NT2/D1 (cell line): ENCODE measurements at regions not wholly inside any gene's neighbourhood (a gene's known extent, or its start where the extent isn't known, plus 50 kb on each side); places are given as distances from the start of the nearest gene placed in this dataset.

ENCODE experiments used
- DNase-seq: peaks from one replicate; pipeline ENCODE4 v3.0.0-alpha.2; 2011; ENCODE audit warnings: low read depth, low spot score
- H3K27me3 ChIP-seq: 2 replicates; pipeline ENCODE4 v1.6.0; 2011; ENCODE audit warnings: mild to moderate bottlenecking; ENCODE audit not compliant: insufficient read length, insufficient read depth
- H3K36me3 ChIP-seq: 2 replicates; pipeline ENCODE4 v1.6.1; 2011; ENCODE audit warnings: mild to moderate bottlenecking, low read length, mixed read lengths; ENCODE audit not compliant: insufficient read depth, insufficient read length
- H3K4me1 ChIP-seq: 2 replicates; pipeline ENCODE4 v1.5.1; 2011; ENCODE audit not compliant: insufficient read depth, insufficient read length
- H3K4me3 ChIP-seq: 2 replicates; pipeline ENCODE4 v1.5.1; 2011; ENCODE audit warnings: low read depth; ENCODE audit not compliant: insufficient read length
- H3K9ac ChIP-seq: 2 replicates; pipeline ENCODE4 v1.6.0; 2011; ENCODE audit warnings: low read depth; ENCODE audit not compliant: insufficient read length
- H3K9me3 ChIP-seq: 2 replicates; pipeline ENCODE4 v1.5.1; 2011; ENCODE audit warnings: mild to moderate bottlenecking, low read length; ENCODE audit not compliant: insufficient read depth
- SUZ12 ChIP-seq: IDR thresholded peaks from 2 replicates; pipeline ENCODE4 v1.6.1; 2011; ENCODE audit not compliant: insufficient read length, insufficient read depth; ENCODE audit errors: extremely low read depth
- YY1 ChIP-seq: IDR thresholded peaks from 2 replicates; pipeline ENCODE4 v1.6.1; 2011; ENCODE audit not compliant: insufficient read length, insufficient read depth
- ZNF274 ChIP-seq: IDR thresholded peaks from 2 replicates; pipeline ENCODE4 v1.6.1; 2011; ENCODE audit warnings: mild to moderate bottlenecking, low read depth, low read length

DNA sequence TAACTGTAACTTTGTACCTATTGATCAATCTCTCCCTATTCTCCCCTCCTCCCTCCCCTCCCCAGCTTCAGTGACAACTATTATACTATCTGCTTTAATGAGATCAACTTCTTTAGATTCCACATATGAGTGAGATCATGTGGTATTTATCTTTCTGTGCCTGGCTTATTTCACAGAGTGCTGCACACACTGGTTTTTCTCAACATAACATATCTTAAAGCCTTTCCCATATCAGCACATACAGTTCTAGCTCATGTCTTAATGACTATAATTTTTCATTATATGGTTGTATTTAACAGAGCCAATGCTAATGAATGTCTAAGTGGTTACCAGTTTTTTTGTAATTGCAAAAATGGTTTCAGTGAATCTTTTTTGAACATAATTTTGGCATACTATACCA is 340.3 kb upstream of the DDI1 start:
- DNase-seq, result no peak
- Histone ChIP-seq H3K9ac (no peak overlapping the region), H3K36me3 (no peaks in the 10 kb centered on the region), H3K9me3 (no peaks in the 10 kb centered on the region), H3K4me3 (no peak overlapping the region), H3K4me1 (no peaks in the 10 kb centered on the region), H3K27me3 (no peaks in the 10 kb centered on the region)
- no peak for TF ChIP-seq YY1
- no peak for TF ChIP-seq ZNF274
- TF ChIP-seq SUZ12, result no peak

GRCh38 chr11:103699216-103699615 is 337.2 kb upstream of the DDI1 start:
- no peak for DNase-seq
- H3K9me3 ChIP-seq, result no peaks in the 10 kb centered on the region
- no peaks in the 10 kb centered on the region for H3K4me1 ChIP-seq
- H3K36me3 ChIP-seq, result no peaks in the 10 kb centered on the region
- no peaks in the 10 kb centered on the region for H3K27me3 ChIP-seq
- no peak overlapping the region for H3K9ac ChIP-seq
- no peak for TF ChIP-seq ZNF274
- TF ChIP-seq YY1, result no peak
- no peak for TF ChIP-seq SUZ12
- no peak overlapping the region for H3K4me3 ChIP-seq

DNA sequence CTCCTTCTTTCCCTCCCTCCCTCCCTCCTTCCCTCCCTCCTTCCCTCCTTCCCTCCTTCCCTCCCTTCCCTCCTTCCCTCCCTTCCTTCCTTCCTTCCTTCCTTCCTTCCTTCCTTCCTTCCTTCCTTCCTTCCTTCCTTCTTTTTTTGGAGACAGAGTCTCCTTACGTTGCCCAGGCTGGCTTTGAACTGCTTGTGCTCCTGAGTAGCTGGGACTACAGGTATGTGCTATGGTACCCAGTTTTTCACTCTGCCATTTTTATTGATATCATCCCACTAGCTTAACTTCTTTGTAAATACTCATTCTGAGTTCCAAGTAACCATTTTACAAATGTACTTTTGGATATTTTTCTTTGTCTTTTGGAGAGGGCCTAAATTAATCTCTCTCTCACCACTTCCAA is 336.8 kb upstream of the DDI1 start:
- H3K4me3 ChIP-seq, result no peak overlapping the region
- H3K9me3 ChIP-seq, result no peaks in the 10 kb centered on the region
- H3K4me1 ChIP-seq, result no peaks in the 10 kb centered on the region
- no peak overlapping the region for H3K9ac ChIP-seq
- H3K36me3 ChIP-seq, result no peaks in the 10 kb centered on the region
- no peak for TF ChIP-seq SUZ12
- DNase-seq, result no peak
- no peaks in the 10 kb centered on the region for H3K27me3 ChIP-seq

- no peaks in the 10 kb centered on the region for H3K4me1 ChIP-seq
- TF ChIP-seq YY1 (no peak), SUZ12 (no peak), ZNF274 (no peak)
- no peak overlapping the region for H3K4me3 ChIP-seq
- no peak for DNase-seq
- no peaks in the 10 kb centered on the region for H3K27me3 ChIP-seq
- H3K9me3 ChIP-seq, result no peaks in the 10 kb centered on the region
- H3K36me3 ChIP-seq, result no peaks in the 10 kb centered on the region
- H3K9ac ChIP-seq, result no peak overlapping the region
Observed at GRCh38 chr11:103700622-103701021, 335.8 kb upstream of the DDI1 start.

GRCh38 chr11:103703437-103703836 is 333.0 kb upstream of the DDI1 start:
- TF ChIP-seq SUZ12 (no peak), ZNF274 (no peak), YY1 (no peak)
- no peak for DNase-seq
- H3K4me1 ChIP-seq, result no peaks in the 10 kb centered on the region
- no peaks in the 10 kb centered on the region for H3K36me3 ChIP-seq
- no peaks in the 10 kb centered on the region for H3K27me3 ChIP-seq
- H3K9ac ChIP-seq, result no peak overlapping the region
- H3K9me3 ChIP-seq, result no peaks in the 10 kb centered on the region
- no peak overlapping the region for H3K4me3 ChIP-seq

DNA sequence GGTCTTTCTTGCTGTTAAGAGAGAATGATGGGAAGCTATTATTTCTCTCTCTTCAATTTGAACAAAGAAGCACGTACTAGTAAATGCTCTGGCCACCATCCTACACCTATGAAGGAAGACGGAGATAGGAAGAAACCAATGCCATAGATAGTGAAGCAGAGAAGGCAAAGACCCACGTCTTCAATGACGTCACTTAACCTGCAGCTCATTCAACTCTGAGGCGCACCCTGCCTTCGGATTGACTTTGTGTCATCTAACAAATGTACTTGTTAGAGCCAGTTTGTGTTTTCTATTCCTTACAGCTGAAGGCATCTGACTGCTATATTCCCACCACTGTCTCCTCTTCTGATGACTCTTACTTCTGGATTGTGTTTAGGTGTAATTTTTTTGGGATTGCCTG is 332.5 kb upstream of the DDI1 start:
- Histone ChIP-seq H3K4me1 (no peaks in the 10 kb centered on the region), H3K36me3 (no peaks in the 10 kb centered on the region), H3K9ac (no peak overlapping the region), H3K4me3 (no peak overlapping the region), H3K27me3 (no peaks in the 10 kb centered on the region), H3K9me3 (no peaks in the 10 kb centered on the region)
- DNase-seq, result no peak
- TF ChIP-seq YY1, result no peak
- no peak for TF ChIP-seq ZNF274
- TF ChIP-seq SUZ12, result no peak

- DNase-seq, result no peak
- Histone ChIP-seq H3K9ac (no peak overlapping the region), H3K36me3 (no peaks in the 10 kb centered on the region), H3K4me1 (no peaks in the 10 kb centered on the region), H3K27me3 (no peaks in the 10 kb centered on the region), H3K9me3 (no peaks in the 10 kb centered on the region), H3K4me3 (no peak overlapping the region)
- TF ChIP-seq ZNF274 (no peak), SUZ12 (no peak), YY1 (no peak)
Observed at GRCh38 chr11:103705642-103706041, 330.8 kb upstream of the DDI1 start.

GRCh38 chr11:103709371-103709770 is 327.1 kb upstream of the DDI1 start:
- H3K27me3 ChIP-seq, result no peaks in the 10 kb centered on the region
- TF ChIP-seq YY1 (no peak), SUZ12 (no peak), ZNF274 (no peak)
- DNase-seq, result no peak
- no peaks in the 10 kb centered on the region for H3K36me3 ChIP-seq
- H3K4me3 ChIP-seq, result no peak overlapping the region
- H3K4me1 ChIP-seq, result no peaks in the 10 kb centered on the region
- no peak overlapping the region for H3K9ac ChIP-seq
- no peaks in the 10 kb centered on the region for H3K9me3 ChIP-seq
